K562 (cell line): ENCODE measurements at regions not wholly inside any gene's neighbourhood (a gene's known extent, or its start where the extent isn't known, plus 50 kb on each side); places are given as distances from the start of the nearest gene placed in this dataset.

Source experiments
- ATAC-seq: fragments of 200-7000 bp; cut with Tn5 transposase; 3 replicates; pipeline ENCODE4 v1.9.1; 2020; ENCODE audit warnings: moderate library complexity
- BruUV-seq: library from RNA; stranded (reverse); fragments of 400-500 nt; replicated peaks from 2 replicates; lab custom pipeline; 2021; lab: Mats Ljungman, UMichigan
- CTCF ChIA-PET: fragments of 300-600 bp; formaldehyde crosslinking; extraction: SDS; loops from one replicate; lab custom pipeline; 2021; ENCODE audit warnings: low intra/inter-chr PET ratio; lab: Yijun Ruan, JAX
- POLR2A ChIA-PET: fragments of 300-600, 350-650 bp; sonication (Branson Sonifier 250); formaldehyde crosslinking; extraction: SDS; loops from one replicate; lab custom pipeline; 2021; ENCODE audit warnings: antibody characterized with exemption, inconsistent platforms; lab: Yijun Ruan, JAX
- DNase-seq, 4 experiments: peaks; one replicate each; pipeline versions ENCODE4 v3.0.0 to v3.0.0-alpha.2; 2011 to 2018; ENCODE audit warnings: low spot score in 3 of 4, mixed read lengths in 3 of 4; ENCODE audit errors: extremely low read depth in 1 of 4
- FAIRE-seq: peaks from 2 replicates; lab custom pipeline; 2011; peaks lifted over from hg19 to GRCh38; lab: Jason Lieb, UNC
- H2AFZ ChIP-seq: 2 replicates; pipeline ENCODE4 v1.6.0; 2011; ENCODE audit warnings: low read depth, low read length, control low read depth, inconsistent platforms
- H3K27ac ChIP-seq: fragments of 200-600 bp; 3 replicates; pipeline ENCODE4 v1.8.0; 2011; ENCODE audit warnings: low read depth, mild to moderate bottlenecking, control low read depth, inconsistent platforms, low read length, moderate library complexity, mixed read lengths; ENCODE audit errors: extremely low read depth
- H3K27me3 ChIP-seq, 2 experiments: fragments of 300-600 bp in 1 of 2; 2 replicates in 1 of 2; 3 replicates in 1 of 2; pipeline versions ENCODE4 v1.6.0 to v1.8.0; 2011; ENCODE audit warnings: inconsistent platforms in 2 of 2, low read length in 2 of 2, mild to moderate bottlenecking in 1 of 2, mixed read lengths in 1 of 2, moderate library complexity in 1 of 2; ENCODE audit not compliant: control insufficient read depth in 2 of 2, insufficient read depth in 2 of 2
- H3K36me3 ChIP-seq: fragments of 300-600 bp; 3 replicates; pipeline ENCODE4 v1.8.0; 2011; ENCODE audit warnings: mild to moderate bottlenecking, low read length, inconsistent platforms; ENCODE audit not compliant: control insufficient read depth, insufficient read depth
- H3K4me1 ChIP-seq, 2 experiments: fragments of 200-600 bp in 1 of 2; replicated peaks in 1 of 2; 2 replicates in 1 of 2; 3 replicates in 1 of 2; pipeline versions ENCODE4 v1.5.1 to v1.8.0; 2011; ENCODE audit warnings: inconsistent platforms in 2 of 2, low read length in 2 of 2, mild to moderate bottlenecking in 1 of 2, mixed read lengths in 1 of 2, moderate library complexity in 1 of 2; ENCODE audit not compliant: control insufficient read depth in 2 of 2, insufficient read depth in 2 of 2
- H3K4me2 ChIP-seq: 2 replicates; pipeline ENCODE4 v1.6.1; 2011; ENCODE audit warnings: low read length, control low read depth, inconsistent platforms, mixed read lengths; ENCODE audit not compliant: insufficient read depth
- H3K4me3 ChIP-seq: fragments of 200-600 bp; sonication (generic), shearing (Covaris generic); 2 replicates; pipeline ENCODE4 v1.5.1; 2016; ENCODE audit warnings: control low read depth, inconsistent platforms
- H3K79me2 ChIP-seq: fragments of 200-600 bp; 3 replicates; pipeline ENCODE4 v1.8.0; 2011; ENCODE audit warnings: low read length, inconsistent platforms; ENCODE audit not compliant: control insufficient read depth, insufficient read depth
- H3K9ac ChIP-seq, 2 experiments: 2 replicates each; pipeline versions ENCODE4 v1.6.0 to v1.6.1; 2011; ENCODE audit warnings: low read depth in 2 of 2, low read length in 2 of 2, control low read depth in 1 of 2, inconsistent platforms in 1 of 2, mild to moderate bottlenecking in 1 of 2, mixed read lengths in 1 of 2; ENCODE audit not compliant: insufficient read depth in 1 of 2
- H3K9me1 ChIP-seq: one replicate; pipeline ENCODE4 v1.6.0; 2011; ENCODE audit warnings: inconsistent platforms, mild to moderate bottlenecking, low read length, moderate library complexity; ENCODE audit not compliant: control insufficient read depth, insufficient read depth
- H3K9me3 ChIP-seq: replicated peaks from 2 replicates; pipeline ENCODE4 v1.5.1; 2011; ENCODE audit warnings: low read depth, low read length, inconsistent platforms; ENCODE audit not compliant: control insufficient read depth, insufficient read depth
- H4K20me1 ChIP-seq: replicated peaks from 2 replicates; pipeline ENCODE4 v1.6.1; 2011; ENCODE audit warnings: low read length, inconsistent platforms, mixed read lengths; ENCODE audit not compliant: control insufficient read depth, insufficient read depth
- ATF7 ChIP-seq: fragments of 450-650 bp; IDR thresholded peaks from 2 replicates; pipeline ENCODE4 v1.7.1; 2014; ENCODE audit warnings: mild to moderate bottlenecking, moderate library complexity
- GATAD2B ChIP-seq: fragments of 450-650 bp; IDR thresholded peaks from 2 replicates; pipeline ENCODE4 v1.6.1; 2017; ENCODE audit warnings: mild to moderate bottlenecking, borderline replicate concordance
- KAT8 ChIP-seq: fragments of 450-650 bp; IDR thresholded peaks from 2 replicates; pipeline ENCODE4 v1.6.1; 2016; ENCODE audit warnings: low read depth, mild to moderate bottlenecking
- MIER1 ChIP-seq: fragments of 450-650 bp; IDR thresholded peaks from 2 replicates; pipeline ENCODE4 v1.6.1; 2016; ENCODE audit warnings: antibody characterized with exemption, mild to moderate bottlenecking, low read depth
- MYBL2 ChIP-seq, 2 experiments: fragments of 450-650 bp in 1 of 2; sonication (generic) in 1 of 2; formaldehyde crosslinking in 1 of 2; IDR thresholded peaks; 2 replicates each; pipeline versions ENCODE4 v1.6.1 to v1.8.1; 2017 to 2022; ENCODE audit warnings: borderline replicate concordance in 1 of 2, inconsistent platforms in 1 of 2, low read depth in 1 of 2, mild to moderate bottlenecking in 1 of 2, missing genetic modification reagents in 1 of 2, moderate library complexity in 1 of 2
- POLR2B ChIP-seq: fragments of 450-650 bp; IDR thresholded peaks from 2 replicates; pipeline ENCODE4 v1.6.1; 2018; ENCODE audit warnings: low read depth; ENCODE audit not compliant: partially characterized antibody
- SAFB ChIP-seq: fragments of 200-400 bp; formaldehyde crosslinking; IDR thresholded peaks from 2 replicates; pipeline ENCODE4 v1.6.1; 2017; ENCODE audit warnings: low read depth, low read length, borderline replicate concordance
- SMARCA4 ChIP-seq: fragments of 450-650 bp; IDR thresholded peaks from 2 replicates; pipeline ENCODE4 v1.6.1; 2016
- ZKSCAN8 ChIP-seq: fragments of 200-800 bp; sonication (Bioruptor generic); IDR thresholded peaks from 2 replicates; pipeline ENCODE4 v1.6.1; 2016; ENCODE audit warnings: missing genetic modification characterization, missing compliant biosample characterization
- WGBS: fragments of 100-300 bp; shearing (Covaris generic); methylation state at CpG from one replicate; pipeline ENCODE4 v1.1.6; 2016; ENCODE audit warnings: low coverage, mixed read lengths; ENCODE audit not compliant: insufficient coverage; ENCODE audit errors: missing lambda C conversion rate; 5-methylcytosine and 5-hydroxymethylcytosine counted together
- in situ Hi-C: fragments of 300-500 bp; cut with MboI; formaldehyde crosslinking; loops from 4 replicates; pipeline ENCODE4 v1.15.0; 2018; ENCODE audit warnings: inconsistent platforms, mixed read lengths
- intact Hi-C: fragments of 100-400 bp; cut with micrococcal nuclease; formaldehyde crosslinking; loops from 2 replicates; pipeline ENCODE4 v1.14.2; 2022
- TF ChIP-seq, protein P1 (sequence below): sonication (generic); formaldehyde crosslinking; IDR thresholded peaks from 2 replicates; pipeline ENCODE4 v1.8.1; 2023; ENCODE audit warnings: mild to moderate bottlenecking, missing genetic modification reagents

DNA sequence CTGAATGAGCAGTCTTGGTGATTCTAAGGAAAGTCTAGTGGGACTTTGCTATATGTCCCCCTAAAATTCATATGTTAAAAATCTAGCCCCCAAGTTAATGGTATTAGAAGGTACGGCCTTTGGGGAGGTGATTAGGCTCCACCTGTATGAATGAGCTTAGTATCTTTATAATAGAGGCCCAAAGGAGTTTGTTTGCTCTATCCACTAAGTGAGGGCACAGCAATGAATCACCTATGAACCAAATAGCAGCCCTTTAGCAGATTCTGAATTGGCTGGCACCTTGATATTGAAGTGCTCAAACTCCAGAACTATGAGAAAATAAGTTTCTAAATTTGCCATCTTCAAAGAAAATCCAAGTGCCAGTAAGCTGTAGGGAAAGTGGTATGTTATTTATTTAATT lies 187.9 kb downstream of the SUCNR1 start:
- Histone ChIP-seq H3K9me3 (no peaks in the 10 kb centered on the region), H3K4me1 (no peaks in the 10 kb centered on the region), H3K4me3 (no peak overlapping the region), H3K79me2 (no peaks in the 10 kb centered on the region), H3K4me2 (no peak overlapping the region), H2AFZ (no peak overlapping the region), H3K27ac (no peak overlapping the region), H3K9ac (no peak overlapping the region), H4K20me1 (no peaks in the 10 kb centered on the region), H3K36me3 (no peaks in the 10 kb centered on the region), H3K27me3 (no peaks in the 10 kb centered on the region), H3K9me1 (no peaks in the 10 kb centered on the region)
- ChIA-PET POLR2A (interaction anchor here (1.6 kb wide), 1 partner anchor 10 kb away, joined by 5 read pairs; no protein-coding TSS in a partner anchor), CTCF (no interaction called here)
- no TSS peak for BruUV-seq
- in situ Hi-C loops: no loop called here
- TF ChIP-seq ATF7 (no peak), POLR2B (no peak), ZKSCAN8 (CRISPR knock-in tag) (no peak), GATAD2B (no peak), SMARCA4 (no peak), MYBL2 (IDR thresholded peaks at IDR 0.05; ENCODE audit: low read depth) (no peak), MYBL2 (CRISPR knock-in tag; IDR thresholded peaks at IDR 0.05; ENCODE audit: borderline replicate concordance) (no peak), MIER1 (no peak), KAT8 (no peak), SAFB (no peak)
- TF ChIP-seq, protein P1, sequence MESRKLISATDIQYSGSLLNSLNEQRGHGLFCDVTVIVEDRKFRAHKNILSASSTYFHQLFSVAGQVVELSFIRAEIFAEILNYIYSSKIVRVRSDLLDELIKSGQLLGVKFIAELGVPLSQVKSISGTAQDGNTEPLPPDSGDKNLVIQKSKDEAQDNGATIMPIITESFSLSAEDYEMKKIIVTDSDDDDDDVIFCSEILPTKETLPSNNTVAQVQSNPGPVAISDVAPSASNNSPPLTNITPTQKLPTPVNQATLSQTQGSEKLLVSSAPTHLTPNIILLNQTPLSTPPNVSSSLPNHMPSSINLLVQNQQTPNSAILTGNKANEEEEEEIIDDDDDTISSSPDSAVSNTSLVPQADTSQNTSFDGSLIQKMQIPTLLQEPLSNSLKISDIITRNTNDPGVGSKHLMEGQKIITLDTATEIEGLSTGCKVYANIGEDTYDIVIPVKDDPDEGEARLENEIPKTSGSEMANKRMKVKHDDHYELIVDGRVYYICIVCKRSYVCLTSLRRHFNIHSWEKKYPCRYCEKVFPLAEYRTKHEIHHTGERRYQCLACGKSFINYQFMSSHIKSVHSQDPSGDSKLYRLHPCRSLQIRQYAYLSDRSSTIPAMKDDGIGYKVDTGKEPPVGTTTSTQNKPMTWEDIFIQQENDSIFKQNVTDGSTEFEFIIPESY (CRISPR knock-in tag): no peak
- intact Hi-C loops: no loop called here
- WGBS: 29% methylated on average over 1 of the region's 1 CpG
- DNase-seq (no peak), FAIRE-seq (no peak), ATAC-seq (no peak)
